ENCODE measurements at regions not wholly inside any gene's neighbourhood (a gene's known extent, or its start where the extent isn't known, plus 50 kb on each side); places are given as distances from the start of the nearest gene placed in this dataset.

DNA sequence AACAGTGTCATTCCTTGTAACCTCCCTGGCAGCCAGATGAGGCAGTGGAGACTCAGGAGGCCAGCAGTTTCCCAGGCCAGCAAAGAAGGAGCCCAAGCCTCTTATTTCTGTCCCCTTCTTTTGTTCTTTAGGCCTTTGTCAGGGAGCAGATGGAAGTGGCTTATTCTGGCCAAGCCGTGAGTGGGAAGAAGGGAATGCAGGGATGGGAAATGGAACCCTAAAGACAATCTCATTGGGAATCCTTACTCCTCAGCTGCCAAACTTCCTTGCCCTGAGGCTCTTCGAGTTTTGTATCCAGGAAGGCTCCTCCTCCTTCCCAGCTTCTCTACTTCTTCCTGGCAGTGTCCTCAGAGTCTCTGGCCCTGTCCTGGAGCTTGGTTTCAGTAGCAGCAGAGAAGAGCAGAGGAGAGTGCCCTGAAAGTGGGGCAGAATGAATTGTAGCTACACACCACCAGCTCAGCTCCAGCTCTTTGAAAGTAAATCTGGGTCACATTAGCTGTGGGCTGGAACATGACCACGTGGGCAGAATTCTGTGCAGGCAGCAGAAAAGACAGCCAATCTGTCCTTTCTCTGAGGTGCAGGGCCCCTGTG, 63.9 kb downstream of the NDUFS5 start:
- H3K4me1 ChIP-seq, result peaks cover 0 to 32% (median 4%) of the 10 kb centered on the region in 4 donors
- H3K4me3 ChIP-seq, result no peak overlapping the region
- WGBS, 2 donors, result 27 to 39% methylated on average over 3 of the region's 3 CpGs
- peak overlapping the region in 2 of 4 donors; percentile 13 to 41 for H3K27ac ChIP-seq
- no peaks in the 10 kb centered on the region for H3K36me3 ChIP-seq
- H3K27me3 ChIP-seq, result no peaks in the 10 kb centered on the region
- H3K9me3 ChIP-seq, result no peaks in the 10 kb centered on the region
- no peak for DNase-seq (ENCODE audit: low spot score in 2 of 2)
- TF ChIP-seq EP300 (IDR thresholded peaks at IDR 0.05) (no peak), POLR2A (IDR thresholded peaks at IDR 0.05) (no peak)
- TF ChIP-seq, protein P1, sequence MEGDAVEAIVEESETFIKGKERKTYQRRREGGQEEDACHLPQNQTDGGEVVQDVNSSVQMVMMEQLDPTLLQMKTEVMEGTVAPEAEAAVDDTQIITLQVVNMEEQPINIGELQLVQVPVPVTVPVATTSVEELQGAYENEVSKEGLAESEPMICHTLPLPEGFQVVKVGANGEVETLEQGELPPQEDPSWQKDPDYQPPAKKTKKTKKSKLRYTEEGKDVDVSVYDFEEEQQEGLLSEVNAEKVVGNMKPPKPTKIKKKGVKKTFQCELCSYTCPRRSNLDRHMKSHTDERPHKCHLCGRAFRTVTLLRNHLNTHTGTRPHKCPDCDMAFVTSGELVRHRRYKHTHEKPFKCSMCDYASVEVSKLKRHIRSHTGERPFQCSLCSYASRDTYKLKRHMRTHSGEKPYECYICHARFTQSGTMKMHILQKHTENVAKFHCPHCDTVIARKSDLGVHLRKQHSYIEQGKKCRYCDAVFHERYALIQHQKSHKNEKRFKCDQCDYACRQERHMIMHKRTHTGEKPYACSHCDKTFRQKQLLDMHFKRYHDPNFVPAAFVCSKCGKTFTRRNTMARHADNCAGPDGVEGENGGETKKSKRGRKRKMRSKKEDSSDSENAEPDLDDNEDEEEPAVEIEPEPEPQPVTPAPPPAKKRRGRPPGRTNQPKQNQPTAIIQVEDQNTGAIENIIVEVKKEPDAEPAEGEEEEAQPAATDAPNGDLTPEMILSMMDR (IDR thresholded peaks at IDR 0.05), result no peak

- Histone ChIP-seq H3K4me3 (no peak overlapping the region), H3K9me3 (no peaks in the 10 kb centered on the region), H3K27me3 (no peaks in the 10 kb centered on the region), H3K27ac (no peak overlapping the region), H3K36me3 (no peaks in the 10 kb centered on the region), H3K4me1 (peaks cover 0 to 32% (median 4%) of the 10 kb centered on the region in 4 donors)
- 87 to 95% methylated on average over 3 of the region's 3 CpGs for WGBS, 2 donors
- TF ChIP-seq, protein P1 (IDR thresholded peaks at IDR 0.05), result no peak
- TF ChIP-seq EP300 (IDR thresholded peaks at IDR 0.05), result no peak
- TF ChIP-seq POLR2A (IDR thresholded peaks at IDR 0.05), result no peak
- no peak for DNase-seq (ENCODE audit: low spot score in 2 of 2)
These were observed 64.7 kb downstream of the NDUFS5 start for GRCh38 chr1:39090757-39091380.

- no peak for TF ChIP-seq EP300 (IDR thresholded peaks at IDR 0.05)
- TF ChIP-seq, protein P1 (IDR thresholded peaks at IDR 0.05), result peak in 4 of 5 experiments; percentile 28 to 56 (median 46)
- H3K4me1 ChIP-seq, result peaks cover 0 to 27% (median 0%) of the 10 kb centered on the region in 4 donors
- no peaks in the 10 kb centered on the region for H3K9me3 ChIP-seq
- peak; percentile 61 to 70 for DNase-seq (ENCODE audit: low spot score in 2 of 2)
- H3K4me3 ChIP-seq, result no peak overlapping the region
- no peaks in the 10 kb centered on the region for H3K36me3 ChIP-seq
- WGBS, 2 donors, result 37 to 40% methylated on average over 7 of the region's 7 CpGs
- peak overlapping the region in 1 of 4 donors; percentile 11 for H3K27ac ChIP-seq
- H3K27me3 ChIP-seq, result no peaks in the 10 kb centered on the region
These were observed 65.9 kb downstream of the NDUFS5 start for GRCh38 chr1:39091845-39092645.

- Histone ChIP-seq H3K9me3 (no peaks in the 10 kb centered on the region), H3K4me1 (peaks cover 0 to 29% (median 2%) of the 10 kb centered on the region in 4 donors), H3K4me3 (no peak overlapping the region), H3K27me3 (no peaks in the 10 kb centered on the region), H3K27ac (no peak overlapping the region), H3K36me3 (no peaks in the 10 kb centered on the region)
- no peak for TF ChIP-seq POLR2A (IDR thresholded peaks at IDR 0.05)
- TF ChIP-seq, protein P1 (IDR thresholded peaks at IDR 0.05), result no peak
- no peak for DNase-seq (ENCODE audit: low spot score in 2 of 2)
- 92 to 93% methylated on average over 7 of the region's 7 CpGs for WGBS, 2 donors
These were observed 68.5 kb downstream of the NDUFS5 start for GRCh38 chr1:39094685-39095084.
